Spleen (tissue), 7 donors: ENCODE measurements at regions not wholly inside any gene's neighbourhood (a gene's known extent, or its start where the extent isn't known, plus 50 kb on each side); places are given as distances from the start of the nearest gene placed in this dataset.

Source experiments
- CTCF ChIP-seq, 11 experiments: fragments of 200-600 bp in 7 of 11; fragments of 450-650 bp in 4 of 11; sonication (generic) in 4 of 11; IDR thresholded peaks in 8 of 11; conservative IDR thresholded peaks in 3 of 11; 1 replicate in 7 of 11; 2 replicates in 4 of 11; pipeline versions ENCODE4 v1.4.0 to v1.8.0; 2016 to 2021; ENCODE audit warnings: antibody characterized with exemption in 11 of 11, inconsistent platforms in 4 of 11, mild to moderate bottlenecking in 1 of 11
- POLR2A ChIP-seq, 3 donors: fragments of 450-650 bp; IDR thresholded peaks; one replicate each; pipeline ENCODE4 v1.5.1; 2017; ENCODE audit warnings: antibody characterized with exemption in 3 of 3, mild to moderate bottlenecking in 1 of 3
- POLR2AphosphoS5 ChIP-seq, 3 donors: sonication (generic); formaldehyde crosslinking; IDR thresholded peaks; one replicate each; pipeline ENCODE4 v1.5.1; 2017; ENCODE audit warnings: antibody characterized with exemption in 3 of 3
- donor health status: DM: no; HTN: no; CAD: no; lungs with moderate emphysema.
- donor health status: DM: no; HTN: no; CAD: no.
- donor health status: DM: no; HTN: no; CAD: no.

GRCh38 chrX:22360129-22360528, 87.4 kb downstream of the CBLL2 start:
- TF ChIP-seq POLR2A (IDR thresholded peaks at IDR 0.05) (no peak), CTCF (IDR thresholded peaks at IDR 0.05 in 8 of 11, conservative IDR thresholded peaks at IDR 0.05 in 3 of 11) (no peak), POLR2AphosphoS5 (IDR thresholded peaks at IDR 0.05) (no peak)
